Upper lobe of left lung (tissue), 4 donors: ENCODE measurements at regions not wholly inside any gene's neighbourhood (a gene's known extent, or its start where the extent isn't known, plus 50 kb on each side); places are given as distances from the start of the nearest gene placed in this dataset.

Experiments
- CTCF ChIP-seq, 6 experiments: fragments of 450-650 bp in 4 of 6; fragments of 200-600 bp in 2 of 6; sonication (generic) in 2 of 6; IDR thresholded peaks; one replicate each; pipeline ENCODE4 v1.5.1; 2016 to 2019; ENCODE audit warnings: antibody characterized with exemption in 6 of 6
- EP300 ChIP-seq, 4 donors: sonication (generic); formaldehyde crosslinking; IDR thresholded peaks; one replicate each; pipeline ENCODE4 v1.5.1; 2017; ENCODE audit warnings: antibody characterized with exemption in 4 of 4, control low read depth in 2 of 4
- POLR2A ChIP-seq, 4 donors: fragments of 450-650 bp; IDR thresholded peaks; one replicate each; pipeline ENCODE4 v1.5.1; 2016 to 2017; ENCODE audit warnings: antibody characterized with exemption in 4 of 4, mild to moderate bottlenecking in 2 of 4
- POLR2AphosphoS5 ChIP-seq, 2 donors: sonication (generic); formaldehyde crosslinking; IDR thresholded peaks; one replicate each; pipeline ENCODE4 v1.5.1; 2017; ENCODE audit warnings: antibody characterized with exemption in 2 of 2

- no peak for TF ChIP-seq CTCF (IDR thresholded peaks at IDR 0.05)
- TF ChIP-seq POLR2A (IDR thresholded peaks at IDR 0.05), result no peak
- no peak for TF ChIP-seq POLR2AphosphoS5 (IDR thresholded peaks at IDR 0.05)
- no peak for TF ChIP-seq EP300 (IDR thresholded peaks at IDR 0.05)
Measured at GRCh38 chr18:76570856-76571255, 75.8 kb upstream of the ZNF516 start.
